Activated CD8-positive, alpha-beta T cell treated with anti-CD3 and anti-CD28 coated beads for 36 hours (primary cell): ENCODE measurements at regions not wholly inside any gene's neighbourhood (a gene's known extent, or its start where the extent isn't known, plus 50 kb on each side); places are given as distances from the start of the nearest gene placed in this dataset.
"Not testable (repeated sequence)": the region's sequence is repeated elsewhere in the genome, so short reads cannot be mapped to it uniquely, and the experiment has no call there.

Experiments
- ATAC-seq: fragments of 200-7000 bp; cut with Tn5 transposase; one replicate; pipeline ENCODE4 v1.10.0; 2021; ENCODE audit warnings: mild to moderate bottlenecking, moderate library complexity
- CTCF ChIA-PET: fragments of 350-600 bp; sonication (Branson Sonifier 250); formaldehyde crosslinking; loops from one replicate; lab custom pipeline; 2021; ENCODE audit warnings: antibody characterized with exemption; lab: Charles Lee
- POLR2A ChIA-PET: fragments of 350-600 bp; sonication (Branson Sonifier 250); formaldehyde crosslinking; loops from one replicate; lab custom pipeline; 2021; ENCODE audit warnings: antibody characterized with exemption; lab: Charles Lee
- DNase-seq: peaks from one replicate; pipeline ENCODE4 v3.0.0-alpha.2; 2020
- H3K27ac Mint-ChIP-seq: one replicate; pipeline ENCODE4 v1.8.0; 2021; ENCODE audit warnings: mild to moderate bottlenecking, mixed read lengths
- H3K27me3 Mint-ChIP-seq: one replicate; pipeline ENCODE4 v1.8.0; 2021; ENCODE audit warnings: mixed read lengths
- H3K36me3 Mint-ChIP-seq: one replicate; pipeline ENCODE4 v1.8.0; 2021; ENCODE audit warnings: low read depth, mixed read lengths
- H3K4me1 Mint-ChIP-seq: one replicate; pipeline ENCODE4 v1.8.0; 2021; ENCODE audit warnings: low read depth, mixed read lengths
- H3K4me3 Mint-ChIP-seq: one replicate; pipeline ENCODE4 v1.8.0; 2021; ENCODE audit warnings: mild to moderate bottlenecking, moderate library complexity, mixed read lengths
- H3K9me3 Mint-ChIP-seq: one replicate; pipeline ENCODE4 v1.8.0; 2021; ENCODE audit warnings: mixed read lengths
- CTCF ChIP-seq: fragments of 200-600 bp; IDR thresholded peaks from one replicate; pipeline ENCODE4 v1.8.0; 2022; ENCODE audit warnings: antibody characterized with exemption, mild to moderate bottlenecking
- intact Hi-C: fragments of 100-400 bp; cut with micrococcal nuclease; formaldehyde crosslinking; loops from one replicate; pipeline ENCODE4 v1.10.0; 2022

GRCh38 chr2:186379052-186379451, 107.0 kb upstream of the ZC3H15 start:
- intact Hi-C loops = no loop called here
- Mint-ChIP-seq H3K27ac (no peak overlapping the region), H3K4me3 (no peak overlapping the region), H3K36me3 (peaks cover 19% of the 10 kb centered on the region), H3K9me3 (peaks cover 21% of the 10 kb centered on the region), H3K4me1 (no peaks in the 10 kb centered on the region), H3K27me3 (no peaks in the 10 kb centered on the region)
- no peak for ATAC-seq
- TF ChIP-seq CTCF = no peak
- ChIA-PET CTCF (no interaction called here), POLR2A (no interaction called here)
- DNase-seq = no peak

- no peak overlapping the region for H3K4me3 Mint-ChIP-seq
- DNase-seq (no peak), ATAC-seq (no peak)
- CTCF ChIA-PET = no interaction called here
- TF ChIP-seq CTCF = no peak
- H3K27me3 Mint-ChIP-seq = no peaks in the 10 kb centered on the region
- H3K27ac Mint-ChIP-seq = no peak overlapping the region
- H3K36me3 Mint-ChIP-seq = peaks cover 24% of the 10 kb centered on the region
- intact Hi-C loops = no loop called here
- peaks cover 27% of the 10 kb centered on the region for H3K9me3 Mint-ChIP-seq
- POLR2A ChIA-PET = no interaction called here
- no peaks in the 10 kb centered on the region for H3K4me1 Mint-ChIP-seq
Observed at GRCh38 chr2:186380805-186381204, 105.3 kb upstream of the ZC3H15 start.

- TF ChIP-seq CTCF = no peak
- Mint-ChIP-seq H3K4me3 (no peak overlapping the region), H3K27me3 (no peaks in the 10 kb centered on the region), H3K4me1 (no peaks in the 10 kb centered on the region), H3K9me3 (peaks cover 31% of the 10 kb centered on the region), H3K36me3 (peaks cover 28% of the 10 kb centered on the region), H3K27ac (no peak overlapping the region)
- ChIA-PET POLR2A (no interaction called here), CTCF (no interaction called here)
- intact Hi-C loops = no loop called here
- no peak for DNase-seq
- ATAC-seq = no peak
Observed at GRCh38 chr2:186381573-186381972, 104.5 kb upstream of the ZC3H15 start.

GRCh38 chr2:186382932-186383331, 103.1 kb upstream of the ZC3H15 start:
- no peak overlapping the region for H3K4me3 Mint-ChIP-seq
- no peak overlapping the region for H3K27ac Mint-ChIP-seq
- POLR2A ChIA-PET = no interaction called here
- no peaks in the 10 kb centered on the region for H3K27me3 Mint-ChIP-seq
- no peak for TF ChIP-seq CTCF
- no peaks in the 10 kb centered on the region for H3K4me1 Mint-ChIP-seq
- peaks cover 29% of the 10 kb centered on the region for H3K36me3 Mint-ChIP-seq
- ATAC-seq (no peak), DNase-seq (no peak)
- CTCF ChIA-PET = no interaction called here
- intact Hi-C loops = no loop called here
- peaks cover 30% of the 10 kb centered on the region for H3K9me3 Mint-ChIP-seq

GRCh38 chr2:186384226-186384625, 101.8 kb upstream of the ZC3H15 start:
- ChIA-PET POLR2A (no interaction called here), CTCF (no interaction called here)
- H3K4me1 Mint-ChIP-seq = no peaks in the 10 kb centered on the region
- no peak overlapping the region for H3K27ac Mint-ChIP-seq
- H3K27me3 Mint-ChIP-seq = no peaks in the 10 kb centered on the region
- no peak overlapping the region for H3K4me3 Mint-ChIP-seq
- TF ChIP-seq CTCF = no peak
- intact Hi-C loops = no loop called here
- peaks cover 35% of the 10 kb centered on the region for H3K9me3 Mint-ChIP-seq
- no peak for DNase-seq
- peaks cover 29% of the 10 kb centered on the region for H3K36me3 Mint-ChIP-seq
- no peak for ATAC-seq

- intact Hi-C loops, DNase-seq, H3K27me3 Mint-ChIP-seq, POLR2A ChIA-PET, H3K4me3 Mint-ChIP-seq, CTCF ChIA-PET, ATAC-seq, H3K27ac Mint-ChIP-seq, H3K4me1 Mint-ChIP-seq: not testable (repeated sequence)
- peaks cover 46% of the 10 kb centered on the region for H3K9me3 Mint-ChIP-seq
- H3K36me3 Mint-ChIP-seq = peaks cover 40% of the 10 kb centered on the region
Observed at GRCh38 chr2:186385638-186386201, 100.3 kb upstream of the ZC3H15 start.
